Panc1 (cell line): ENCODE measurements at regions not wholly inside any gene's neighbourhood (a gene's known extent, or its start where the extent isn't known, plus 50 kb on each side); places are given as distances from the start of the nearest gene placed in this dataset.

Source experiments
- ATAC-seq: fragments of 200-7000 bp; cut with Tn5 transposase; 2 replicates; pipeline ENCODE4 v1.9.1; 2020; ENCODE audit warnings: mild to moderate bottlenecking, moderate library complexity
- BruUV-seq: library from RNA; stranded (reverse); fragments of 400-500 nt; replicated peaks from 2 replicates; lab custom pipeline; 2021; lab: Mats Ljungman, UMichigan
- CTCF ChIA-PET: fragments of 300-600 bp; sonication (Branson Sonifier 250); formaldehyde crosslinking; loops from one replicate; lab custom pipeline; 2022; ENCODE audit warnings: antibody characterized with exemption; lab: Charles Lee
- POLR2A ChIA-PET: fragments of 300-600 bp; sonication (Branson Sonifier 250); formaldehyde crosslinking; loops from one replicate; lab custom pipeline; 2022; ENCODE audit warnings: antibody characterized with exemption; lab: Charles Lee
- DNase-seq: peaks from one replicate; pipeline ENCODE4 v3.0.0-alpha.2; 2010; ENCODE audit warnings: low read depth, low spot score
- H3K27ac ChIP-seq: 2 replicates; pipeline ENCODE4 v1.5.1; 2011; ENCODE audit warnings: mild to moderate bottlenecking, low read length, inconsistent platforms
- H3K27me3 ChIP-seq: fragments of 200-500 bp; sonication (Bioruptor generic); 2 replicates; pipeline ENCODE4 v1.6.0; 2014; ENCODE audit warnings: low read length, inconsistent platforms; ENCODE audit not compliant: control insufficient read depth, insufficient read depth
- H3K36me3 ChIP-seq: fragments of 200-500 bp; sonication (Bioruptor generic); 2 replicates; pipeline ENCODE4 v1.5.1; 2014; ENCODE audit warnings: inconsistent platforms, mild to moderate bottlenecking, low read length, moderate library complexity; ENCODE audit not compliant: control insufficient read depth, insufficient read depth
- H3K4me1 ChIP-seq: 2 replicates; pipeline ENCODE4 v1.5.1; 2011; ENCODE audit warnings: inconsistent platforms, mild to moderate bottlenecking, low read length, moderate library complexity; ENCODE audit not compliant: control insufficient read depth, insufficient read depth
- H3K4me3 ChIP-seq, 2 experiments: 2 replicates each; pipeline ENCODE4 v1.5.1; 2011 to 2012; ENCODE audit warnings: low read depth in 2 of 2, low read length in 2 of 2, mild to moderate bottlenecking in 2 of 2, inconsistent platforms in 1 of 2, moderate library complexity in 1 of 2
- H3K9me3 ChIP-seq: fragments of 200-500 bp; sonication (Bioruptor generic); 2 replicates; pipeline ENCODE4 v1.5.1; 2014; ENCODE audit warnings: low read depth, mild to moderate bottlenecking, inconsistent platforms, low read length, moderate library complexity; ENCODE audit not compliant: control insufficient read depth, insufficient read depth
- POLR2AphosphoS5 ChIP-seq: IDR thresholded peaks from 2 replicates; pipeline ENCODE4 v1.6.1; 2012; ENCODE audit warnings: mild to moderate bottlenecking, low read depth, low read length, moderate library complexity
- SIN3A ChIP-seq: IDR thresholded peaks from 2 replicates; pipeline ENCODE4 v1.6.1; 2012; ENCODE audit warnings: low read depth, mild to moderate bottlenecking, low read length, moderate library complexity, borderline replicate concordance; ENCODE audit not compliant: insufficient read depth
- TCF7L2 ChIP-seq: IDR thresholded peaks from 2 replicates; pipeline ENCODE4 v1.6.1; 2011; ENCODE audit warnings: mild to moderate bottlenecking, low read depth, low read length, inconsistent platforms
- in situ Hi-C: cut with HindIII; loops from 2 replicates; pipeline ENCODE4 v1.10.0; 2016; ENCODE audit warnings: low sequenced_read_pairs, low pct_unique_long_range_greater_than_20kb
- intact Hi-C: fragments of 100-400 bp; cut with micrococcal nuclease; formaldehyde crosslinking; loops from one replicate; pipeline ENCODE4 v1.10.0; 2022; ENCODE audit not compliant: unreplicated experiment
- TF ChIP-seq, protein P1 (sequence below), 2 experiments: IDR thresholded peaks; 2 replicates each; pipeline ENCODE4 v1.6.1; 2011 to 2012; ENCODE audit warnings: low read depth in 2 of 2, control low read depth in 1 of 2, low read length in 1 of 2, mild to moderate bottlenecking in 1 of 2, moderate library complexity in 1 of 2; ENCODE audit not compliant: insufficient read depth in 1 of 2
- TF ChIP-seq, protein P2 (sequence below): fragments of 450-650 bp; IDR thresholded peaks from 2 replicates; pipeline ENCODE4 v1.5.1; 2017; ENCODE audit warnings: mild to moderate bottlenecking

DNA sequence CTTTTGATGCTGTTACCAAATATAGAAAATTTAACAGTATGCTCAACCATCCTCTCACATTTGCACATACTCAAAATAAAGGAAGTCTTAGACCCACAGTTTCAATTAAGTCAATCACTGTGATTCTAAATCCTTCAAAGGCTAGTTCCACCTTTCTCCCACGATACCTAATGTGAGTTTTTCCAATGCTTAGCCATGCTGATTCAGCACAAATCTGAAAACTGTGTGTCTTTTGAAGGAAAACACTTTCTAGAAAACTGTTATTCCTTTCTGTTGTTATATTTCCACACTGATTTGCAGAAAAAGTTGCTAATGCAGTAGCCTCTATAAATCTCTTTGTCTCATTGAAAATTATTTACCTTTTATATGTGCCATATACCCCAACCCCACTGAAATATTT lies 645.7 kb downstream of the PRR16 start:
- no peak for ATAC-seq
- ChIA-PET CTCF (no interaction called here), POLR2A (no interaction called here)
- intact Hi-C loops (no loop called here), in situ Hi-C loops (no loop called here)
- H3K27ac ChIP-seq, result no peak overlapping the region
- no peaks in the 10 kb centered on the region for H3K36me3 ChIP-seq
- no TSS peak for BruUV-seq
- no peak for DNase-seq
- H3K9me3 ChIP-seq, result no peaks in the 10 kb centered on the region
- H3K4me3 ChIP-seq, result no peak overlapping the region
- H3K27me3 ChIP-seq, result no peaks in the 10 kb centered on the region
- H3K4me1 ChIP-seq, result no peaks in the 10 kb centered on the region
- TF ChIP-seq SIN3A (no peak), POLR2AphosphoS5 (no peak), TCF7L2 (no peak)
- TF ChIP-seq, protein P1, sequence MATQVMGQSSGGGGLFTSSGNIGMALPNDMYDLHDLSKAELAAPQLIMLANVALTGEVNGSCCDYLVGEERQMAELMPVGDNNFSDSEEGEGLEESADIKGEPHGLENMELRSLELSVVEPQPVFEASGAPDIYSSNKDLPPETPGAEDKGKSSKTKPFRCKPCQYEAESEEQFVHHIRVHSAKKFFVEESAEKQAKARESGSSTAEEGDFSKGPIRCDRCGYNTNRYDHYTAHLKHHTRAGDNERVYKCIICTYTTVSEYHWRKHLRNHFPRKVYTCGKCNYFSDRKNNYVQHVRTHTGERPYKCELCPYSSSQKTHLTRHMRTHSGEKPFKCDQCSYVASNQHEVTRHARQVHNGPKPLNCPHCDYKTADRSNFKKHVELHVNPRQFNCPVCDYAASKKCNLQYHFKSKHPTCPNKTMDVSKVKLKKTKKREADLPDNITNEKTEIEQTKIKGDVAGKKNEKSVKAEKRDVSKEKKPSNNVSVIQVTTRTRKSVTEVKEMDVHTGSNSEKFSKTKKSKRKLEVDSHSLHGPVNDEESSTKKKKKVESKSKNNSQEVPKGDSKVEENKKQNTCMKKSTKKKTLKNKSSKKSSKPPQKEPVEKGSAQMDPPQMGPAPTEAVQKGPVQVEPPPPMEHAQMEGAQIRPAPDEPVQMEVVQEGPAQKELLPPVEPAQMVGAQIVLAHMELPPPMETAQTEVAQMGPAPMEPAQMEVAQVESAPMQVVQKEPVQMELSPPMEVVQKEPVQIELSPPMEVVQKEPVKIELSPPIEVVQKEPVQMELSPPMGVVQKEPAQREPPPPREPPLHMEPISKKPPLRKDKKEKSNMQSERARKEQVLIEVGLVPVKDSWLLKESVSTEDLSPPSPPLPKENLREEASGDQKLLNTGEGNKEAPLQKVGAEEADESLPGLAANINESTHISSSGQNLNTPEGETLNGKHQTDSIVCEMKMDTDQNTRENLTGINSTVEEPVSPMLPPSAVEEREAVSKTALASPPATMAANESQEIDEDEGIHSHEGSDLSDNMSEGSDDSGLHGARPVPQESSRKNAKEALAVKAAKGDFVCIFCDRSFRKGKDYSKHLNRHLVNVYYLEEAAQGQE (IDR thresholded peaks at IDR 0.05; ENCODE audit: insufficient read depth in 1 of 2, low read depth in 2 of 2, low read length in 1 of 2), result no peak
- TF ChIP-seq, protein P2, sequence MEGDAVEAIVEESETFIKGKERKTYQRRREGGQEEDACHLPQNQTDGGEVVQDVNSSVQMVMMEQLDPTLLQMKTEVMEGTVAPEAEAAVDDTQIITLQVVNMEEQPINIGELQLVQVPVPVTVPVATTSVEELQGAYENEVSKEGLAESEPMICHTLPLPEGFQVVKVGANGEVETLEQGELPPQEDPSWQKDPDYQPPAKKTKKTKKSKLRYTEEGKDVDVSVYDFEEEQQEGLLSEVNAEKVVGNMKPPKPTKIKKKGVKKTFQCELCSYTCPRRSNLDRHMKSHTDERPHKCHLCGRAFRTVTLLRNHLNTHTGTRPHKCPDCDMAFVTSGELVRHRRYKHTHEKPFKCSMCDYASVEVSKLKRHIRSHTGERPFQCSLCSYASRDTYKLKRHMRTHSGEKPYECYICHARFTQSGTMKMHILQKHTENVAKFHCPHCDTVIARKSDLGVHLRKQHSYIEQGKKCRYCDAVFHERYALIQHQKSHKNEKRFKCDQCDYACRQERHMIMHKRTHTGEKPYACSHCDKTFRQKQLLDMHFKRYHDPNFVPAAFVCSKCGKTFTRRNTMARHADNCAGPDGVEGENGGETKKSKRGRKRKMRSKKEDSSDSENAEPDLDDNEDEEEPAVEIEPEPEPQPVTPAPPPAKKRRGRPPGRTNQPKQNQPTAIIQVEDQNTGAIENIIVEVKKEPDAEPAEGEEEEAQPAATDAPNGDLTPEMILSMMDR, result no peak

DNA sequence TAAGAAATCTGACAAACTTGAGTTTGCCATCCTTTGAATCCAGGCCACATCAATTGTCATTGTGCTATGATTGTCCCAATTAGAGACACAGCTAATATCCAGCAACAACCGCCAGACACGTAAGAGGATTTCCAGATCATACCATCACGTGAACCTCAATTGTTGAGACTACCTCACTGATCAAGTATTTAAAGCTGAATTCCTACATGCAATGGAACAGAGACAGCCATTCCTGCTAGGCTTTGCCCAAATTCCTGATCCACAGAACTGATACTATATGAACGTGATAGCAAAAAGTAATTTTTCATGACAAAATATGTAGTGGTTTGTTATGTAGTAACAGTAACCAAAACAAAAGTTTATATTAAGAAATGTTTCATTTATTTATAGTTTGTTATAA lies 657.7 kb downstream of the PRR16 start:
- Histone ChIP-seq H3K36me3 (no peaks in the 10 kb centered on the region), H3K4me1 (no peaks in the 10 kb centered on the region), H3K27me3 (no peaks in the 10 kb centered on the region), H3K27ac (no peak overlapping the region), H3K4me3 (no peak overlapping the region), H3K9me3 (no peaks in the 10 kb centered on the region)
- POLR2A ChIA-PET, result no interaction called here
- no peak for DNase-seq
- CTCF ChIA-PET, result no interaction called here
- in situ Hi-C loops (no loop called here), intact Hi-C loops (no loop called here)
- BruUV-seq, result no TSS peak
- TF ChIP-seq, protein P1 (IDR thresholded peaks at IDR 0.05; ENCODE audit: insufficient read depth in 1 of 2, low read depth in 2 of 2, low read length in 1 of 2), result no peak
- TF ChIP-seq TCF7L2 (no peak), SIN3A (no peak), POLR2AphosphoS5 (no peak)
- TF ChIP-seq, protein P2, result no peak
- ATAC-seq, result no peak
